ENCODE measurements at regions not wholly inside any gene's neighbourhood (a gene's known extent, or its start where the extent isn't known, plus 50 kb on each side); places are given as distances from the start of the nearest gene placed in this dataset.

GRCh38 chr4:32102896-32103295, 1382.7 kb downstream of the PCDH7 start:
- no peak overlapping the region for H3K4me3 Mint-ChIP-seq (ENCODE audit: unreplicated experiment)
- no peaks in the 10 kb centered on the region for H3K27me3 Mint-ChIP-seq (ENCODE audit: unreplicated experiment)
- no peak for DNase-seq (ENCODE audit: extremely low spot score, unreplicated experiment)
- no peak for TF ChIP-seq CTCF (IDR thresholded peaks at IDR 0.05)
- no peak overlapping the region for H3K27ac Mint-ChIP-seq (ENCODE audit: unreplicated experiment)
- H3K9me3 Mint-ChIP-seq (ENCODE audit: unreplicated experiment) = peaks cover 3% of the 10 kb centered on the region
- H3K36me3 Mint-ChIP-seq (ENCODE audit: unreplicated experiment) = no peaks in the 10 kb centered on the region
- no peaks in the 10 kb centered on the region for H3K4me1 Mint-ChIP-seq (ENCODE audit: unreplicated experiment)

GRCh38 chr4:32106767-32107166, 1386.6 kb downstream of the PCDH7 start:
- DNase-seq (ENCODE audit: extremely low spot score, unreplicated experiment) = no peak
- Mint-ChIP-seq H3K4me3 (ENCODE audit: unreplicated experiment) (no peak overlapping the region), H3K36me3 (ENCODE audit: unreplicated experiment) (no peaks in the 10 kb centered on the region), H3K27ac (ENCODE audit: unreplicated experiment) (no peak overlapping the region), H3K4me1 (ENCODE audit: unreplicated experiment) (peaks cover 13% of the 10 kb centered on the region), H3K27me3 (ENCODE audit: unreplicated experiment) (no peaks in the 10 kb centered on the region), H3K9me3 (ENCODE audit: unreplicated experiment) (peaks cover 3% of the 10 kb centered on the region)
- no peak for TF ChIP-seq CTCF (IDR thresholded peaks at IDR 0.05)

GRCh38 chr4:32112891-32113290, 1392.7 kb downstream of the PCDH7 start:
- H3K27ac Mint-ChIP-seq (ENCODE audit: unreplicated experiment) = no peak overlapping the region
- H3K27me3 Mint-ChIP-seq (ENCODE audit: unreplicated experiment) = no peaks in the 10 kb centered on the region
- no peak for TF ChIP-seq CTCF (IDR thresholded peaks at IDR 0.05)
- H3K4me3 Mint-ChIP-seq (ENCODE audit: unreplicated experiment) = no peak overlapping the region
- no peak for DNase-seq (ENCODE audit: extremely low spot score, unreplicated experiment)
- H3K9me3 Mint-ChIP-seq (ENCODE audit: unreplicated experiment) = no peaks in the 10 kb centered on the region
- H3K36me3 Mint-ChIP-seq (ENCODE audit: unreplicated experiment) = no peaks in the 10 kb centered on the region
- peaks cover 23% of the 10 kb centered on the region for H3K4me1 Mint-ChIP-seq (ENCODE audit: unreplicated experiment)

GRCh38 chr4:32117693-32118092, 1397.5 kb downstream of the PCDH7 start:
- Mint-ChIP-seq H3K36me3 (ENCODE audit: unreplicated experiment) (no peaks in the 10 kb centered on the region), H3K27ac (ENCODE audit: unreplicated experiment) (no peak overlapping the region), H3K4me1 (ENCODE audit: unreplicated experiment) (peaks cover 2% of the 10 kb centered on the region), H3K4me3 (ENCODE audit: unreplicated experiment) (no peak overlapping the region), H3K9me3 (ENCODE audit: unreplicated experiment) (no peaks in the 10 kb centered on the region), H3K27me3 (ENCODE audit: unreplicated experiment) (no peaks in the 10 kb centered on the region)
- no peak for DNase-seq (ENCODE audit: extremely low spot score, unreplicated experiment)
- TF ChIP-seq CTCF (IDR thresholded peaks at IDR 0.05) = peak; percentile 32

- H3K36me3 Mint-ChIP-seq (ENCODE audit: unreplicated experiment) = no peaks in the 10 kb centered on the region
- H3K27me3 Mint-ChIP-seq (ENCODE audit: unreplicated experiment) = no peaks in the 10 kb centered on the region
- H3K4me3 Mint-ChIP-seq (ENCODE audit: unreplicated experiment) = no peak overlapping the region
- no peaks in the 10 kb centered on the region for H3K4me1 Mint-ChIP-seq (ENCODE audit: unreplicated experiment)
- no peak for DNase-seq (ENCODE audit: extremely low spot score, unreplicated experiment)
- no peaks in the 10 kb centered on the region for H3K9me3 Mint-ChIP-seq (ENCODE audit: unreplicated experiment)
- no peak for TF ChIP-seq CTCF (IDR thresholded peaks at IDR 0.05)
- H3K27ac Mint-ChIP-seq (ENCODE audit: unreplicated experiment) = no peak overlapping the region
Observed at GRCh38 chr4:32119907-32120306, 1399.7 kb downstream of the PCDH7 start.
